PC-3 (cell line): ENCODE measurements at regions not wholly inside any gene's neighbourhood (a gene's known extent, or its start where the extent isn't known, plus 50 kb on each side); places are given as distances from the start of the nearest gene placed in this dataset.

Experiments used
- EZH2 ChIP-seq: fragments of 300-600 bp; sonication (generic); IDR thresholded peaks from one replicate; pipeline ENCODE4 v1.6.1; 2017; ENCODE audit warnings: antibody characterized with exemption, mild to moderate bottlenecking, low read length; ENCODE audit not compliant: unreplicated experiment
- EZH2phosphoT487 ChIP-seq: fragments of 300-600 bp; sonication (generic); IDR thresholded peaks from 2 replicates; pipeline ENCODE4 v1.6.1; 2018; ENCODE audit warnings: mild to moderate bottlenecking, antibody characterized with exemption, low read length, borderline replicate concordance
- TF ChIP-seq, protein P1 (sequence below): fragments of 300-600 bp; sonication (generic); conservative IDR thresholded peaks from 2 replicates; pipeline ENCODE4 v1.5.1; 2017; ENCODE audit warnings: antibody characterized with exemption, low read depth, mild to moderate bottlenecking, low read length

DNA sequence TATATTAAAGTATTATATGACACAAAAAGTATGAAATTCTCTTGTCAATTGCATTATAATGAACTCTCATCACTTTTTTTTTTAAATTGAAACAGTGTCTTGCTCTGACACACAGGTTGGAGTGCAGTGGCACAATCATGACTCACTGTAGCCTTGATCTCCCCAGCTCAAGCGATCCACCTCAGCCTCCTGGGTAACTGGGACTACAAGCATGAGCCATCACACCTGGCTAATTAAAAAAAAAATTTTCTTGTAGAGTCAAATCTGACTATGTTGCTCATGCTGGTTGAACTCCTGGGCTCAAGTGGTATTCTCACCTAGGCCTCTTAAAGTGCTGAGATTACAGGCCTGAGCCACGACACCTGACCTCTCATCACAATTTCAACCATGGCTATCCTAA lies 259.3 kb downstream of the S1PR1 start:
- TF ChIP-seq, protein P1, sequence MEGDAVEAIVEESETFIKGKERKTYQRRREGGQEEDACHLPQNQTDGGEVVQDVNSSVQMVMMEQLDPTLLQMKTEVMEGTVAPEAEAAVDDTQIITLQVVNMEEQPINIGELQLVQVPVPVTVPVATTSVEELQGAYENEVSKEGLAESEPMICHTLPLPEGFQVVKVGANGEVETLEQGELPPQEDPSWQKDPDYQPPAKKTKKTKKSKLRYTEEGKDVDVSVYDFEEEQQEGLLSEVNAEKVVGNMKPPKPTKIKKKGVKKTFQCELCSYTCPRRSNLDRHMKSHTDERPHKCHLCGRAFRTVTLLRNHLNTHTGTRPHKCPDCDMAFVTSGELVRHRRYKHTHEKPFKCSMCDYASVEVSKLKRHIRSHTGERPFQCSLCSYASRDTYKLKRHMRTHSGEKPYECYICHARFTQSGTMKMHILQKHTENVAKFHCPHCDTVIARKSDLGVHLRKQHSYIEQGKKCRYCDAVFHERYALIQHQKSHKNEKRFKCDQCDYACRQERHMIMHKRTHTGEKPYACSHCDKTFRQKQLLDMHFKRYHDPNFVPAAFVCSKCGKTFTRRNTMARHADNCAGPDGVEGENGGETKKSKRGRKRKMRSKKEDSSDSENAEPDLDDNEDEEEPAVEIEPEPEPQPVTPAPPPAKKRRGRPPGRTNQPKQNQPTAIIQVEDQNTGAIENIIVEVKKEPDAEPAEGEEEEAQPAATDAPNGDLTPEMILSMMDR: no peak
- TF ChIP-seq EZH2phosphoT487: no peak
- TF ChIP-seq EZH2: no peak
